DND-41 (cell line): ENCODE measurements at regions not wholly inside any gene's neighbourhood (a gene's known extent, or its start where the extent isn't known, plus 50 kb on each side); places are given as distances from the start of the nearest gene placed in this dataset.

Experiments
- CTCF ChIP-seq: IDR thresholded peaks from 2 replicates; pipeline ENCODE4 v1.5.1; 2012; ENCODE audit warnings: borderline replicate concordance, low read length, moderate library complexity, mild to moderate bottlenecking; ENCODE audit not compliant: poor library complexity, severe bottlenecking; ENCODE audit errors: extremely low read depth
- EZH2 ChIP-seq: IDR thresholded peaks from 3 replicates; pipeline ENCODE4 v1.6.1; 2012; ENCODE audit warnings: borderline replicate concordance, low read depth, mild to moderate bottlenecking, moderate library complexity, low read length, inconsistent platforms; ENCODE audit not compliant: severe bottlenecking

GRCh38 chr16:66087308-66087707, 279.2 kb upstream of the CDH5 start:
- no peak for TF ChIP-seq CTCF
- TF ChIP-seq EZH2: no peak
